Mesenchymal stem cell (in vitro differentiated cells and primary cell): ENCODE measurements at regions not wholly inside any gene's neighbourhood (a gene's known extent, or its start where the extent isn't known, plus 50 kb on each side); places are given as distances from the start of the nearest gene placed in this dataset.

Source experiments
- DNase-seq: peaks from one replicate; pipeline ENCODE4 v3.0.0-alpha.2; 2013
- H2AFZ ChIP-seq: one replicate; pipeline ENCODE4 v1.6.1; 2013; ENCODE audit warnings: low read depth, mild to moderate bottlenecking, control low read depth, inconsistent platforms, low read length, moderate library complexity
- H2AK5ac ChIP-seq: 2 replicates; pipeline ENCODE4 v1.6.1; 2013; ENCODE audit warnings: low read length, moderate library complexity, mild to moderate bottlenecking, inconsistent platforms; ENCODE audit not compliant: severe bottlenecking
- H2BK120ac ChIP-seq: one replicate; pipeline ENCODE4 v1.6.1; 2013; ENCODE audit warnings: low read depth, mild to moderate bottlenecking, inconsistent platforms, low read length, moderate library complexity
- H2BK12ac ChIP-seq, 2 experiments: one replicate each; pipeline ENCODE4 v1.6.1; 2013; ENCODE audit warnings: inconsistent platforms in 2 of 2, low read length in 2 of 2, mild to moderate bottlenecking in 2 of 2, moderate library complexity in 2 of 2, control low read depth in 1 of 2
- H2BK15ac ChIP-seq: one replicate; pipeline ENCODE4 v1.6.1; 2013; ENCODE audit warnings: mild to moderate bottlenecking, low read depth, inconsistent platforms; ENCODE audit not compliant: poor library complexity, severe bottlenecking
- H2BK5ac ChIP-seq: 2 replicates; pipeline ENCODE4 v1.6.1; 2013; ENCODE audit warnings: low read depth, mild to moderate bottlenecking, low read length, control low read depth, inconsistent platforms; ENCODE audit not compliant: poor library complexity, severe bottlenecking
- H3K14ac ChIP-seq, 2 experiments: one replicate each; pipeline ENCODE4 v1.6.1; 2013; ENCODE audit warnings: inconsistent platforms in 2 of 2, low read length in 2 of 2, control low read depth in 1 of 2, mild to moderate bottlenecking in 1 of 2, moderate library complexity in 1 of 2
- H3K18ac ChIP-seq, 2 experiments: one replicate each; pipeline ENCODE4 v1.6.1; 2013; ENCODE audit warnings: inconsistent platforms in 2 of 2, low read length in 2 of 2, control low read depth in 1 of 2, low read depth in 1 of 2, mild to moderate bottlenecking in 1 of 2
- H3K23ac ChIP-seq, 2 experiments: one replicate each; pipeline ENCODE4 v1.6.1; 2013; ENCODE audit warnings: inconsistent platforms in 2 of 2, low read length in 2 of 2, mild to moderate bottlenecking in 2 of 2, moderate library complexity in 2 of 2, control low read depth in 1 of 2
- H3K27ac ChIP-seq: 2 replicates; pipeline ENCODE4 v1.5.1; 2013; ENCODE audit warnings: mild to moderate bottlenecking, moderate library complexity, low read length, control low read depth, inconsistent platforms; ENCODE audit not compliant: poor library complexity, severe bottlenecking
- H3K27me3 ChIP-seq, 2 experiments: 2 replicates each; pipeline versions ENCODE4 v1.6.1 to v1.7.0; 2013; ENCODE audit warnings: low read length in 2 of 2, mild to moderate bottlenecking in 2 of 2, moderate library complexity in 2 of 2, control low read depth in 1 of 2, inconsistent platforms in 1 of 2; ENCODE audit not compliant: control insufficient read depth in 1 of 2, insufficient read depth in 1 of 2
- H3K36me3 ChIP-seq, 2 experiments: 2 replicates each; pipeline versions ENCODE4 v1.6.1 to v1.7.0; 2013; ENCODE audit warnings: low read length in 2 of 2, control low read depth in 1 of 2, inconsistent platforms in 1 of 2, low read depth in 1 of 2, mild to moderate bottlenecking in 1 of 2; ENCODE audit not compliant: insufficient read depth in 2 of 2, control insufficient read depth in 1 of 2
- H3K4ac ChIP-seq, 2 experiments: one replicate each; pipeline ENCODE4 v1.6.1; 2013; ENCODE audit warnings: inconsistent platforms in 2 of 2, low read length in 2 of 2, mild to moderate bottlenecking in 2 of 2, moderate library complexity in 2 of 2, control low read depth in 1 of 2, low read depth in 1 of 2
- H3K4me1 ChIP-seq: 2 replicates; pipeline ENCODE4 v1.6.1; 2013; ENCODE audit warnings: low read depth, low read length, control low read depth; ENCODE audit not compliant: control insufficient read depth, insufficient read depth
- H3K4me2 ChIP-seq: 2 replicates; pipeline ENCODE4 v1.6.1; 2013; ENCODE audit warnings: low read length, mild to moderate bottlenecking, inconsistent platforms; ENCODE audit not compliant: poor library complexity, severe bottlenecking
- H3K4me3 ChIP-seq, 2 experiments: 2 replicates each; pipeline versions ENCODE4 v1.5.1 to v1.7.0; 2013; ENCODE audit warnings: low read length in 2 of 2, mild to moderate bottlenecking in 2 of 2, control low read depth in 1 of 2, low read depth in 1 of 2; ENCODE audit not compliant: insufficient read depth in 1 of 2
- H3K79me1 ChIP-seq: replicated peaks from 2 replicates; pipeline ENCODE4 v1.6.1; 2013; ENCODE audit warnings: mild to moderate bottlenecking, control low read depth, low read length, inconsistent platforms; ENCODE audit not compliant: poor library complexity, severe bottlenecking
- H3K9ac ChIP-seq: 2 replicates; pipeline ENCODE4 v1.7.0; 2013; ENCODE audit warnings: mild to moderate bottlenecking, low read length, moderate library complexity
- H3K9me3 ChIP-seq: 2 replicates; pipeline ENCODE4 v1.7.0; 2013; ENCODE audit warnings: mild to moderate bottlenecking, low read length; ENCODE audit not compliant: control insufficient read depth
- H4K8ac ChIP-seq: one replicate; pipeline ENCODE4 v1.6.1; 2013; ENCODE audit warnings: inconsistent platforms, mild to moderate bottlenecking, low read length, moderate library complexity
- H4K91ac ChIP-seq: one replicate; pipeline ENCODE4 v1.6.1; 2013; ENCODE audit warnings: mild to moderate bottlenecking, low read length, inconsistent platforms
- WGBS: methylation state at CpG from one replicate; pipeline ENCODE4 v1.1.7; 2013; ENCODE audit warnings: mixed read lengths; 5-methylcytosine and 5-hydroxymethylcytosine counted together

DNA sequence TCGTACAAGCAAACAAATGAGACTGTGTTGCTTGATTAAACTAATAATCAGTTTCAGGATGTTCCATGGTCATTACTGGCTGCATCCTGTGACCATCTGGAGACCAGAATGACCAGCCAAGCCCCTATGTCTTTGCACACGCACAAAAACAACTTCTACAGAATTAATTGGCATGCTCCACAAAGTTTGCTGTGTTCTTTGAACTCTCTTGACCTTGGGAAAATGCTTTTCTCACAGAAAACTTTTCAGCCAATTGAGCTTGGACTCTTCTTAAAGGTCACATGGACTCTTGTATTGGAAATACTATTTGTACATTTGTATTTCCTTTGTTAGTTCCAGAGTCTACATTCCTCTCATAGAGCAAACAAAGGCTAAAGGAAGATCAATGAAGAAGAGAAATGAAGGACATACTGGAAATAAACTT is 147.8 kb downstream of the ARRDC3 start:
- no peaks in the 10 kb centered on the region for H3K4me1 ChIP-seq
- no peak overlapping the region for H3K4me3 ChIP-seq
- H2BK5ac ChIP-seq = no peak overlapping the region
- H3K18ac ChIP-seq = no peak overlapping the region
- no peak overlapping the region for H4K91ac ChIP-seq
- no peaks in the 10 kb centered on the region for H3K79me1 ChIP-seq
- H2AK5ac ChIP-seq = no peak overlapping the region
- H2BK12ac ChIP-seq = no peak overlapping the region
- H3K9me3 ChIP-seq = no peaks in the 10 kb centered on the region
- H4K8ac ChIP-seq = no peak overlapping the region
- no peak overlapping the region for H3K4me2 ChIP-seq
- no peak for DNase-seq
- H3K4ac ChIP-seq = no peak overlapping the region
- no peaks in the 10 kb centered on the region for H3K27me3 ChIP-seq
- H3K27ac ChIP-seq = no peak overlapping the region
- H3K9ac ChIP-seq = no peak overlapping the region
- no peak overlapping the region for H3K23ac ChIP-seq
- H2BK15ac ChIP-seq = no peak overlapping the region
- H2BK120ac ChIP-seq = no peak overlapping the region
- no peaks in the 10 kb centered on the region for H3K36me3 ChIP-seq
- no peak overlapping the region for H2AFZ ChIP-seq
- no peak overlapping the region for H3K14ac ChIP-seq
- WGBS = 75% methylated on average over 2 of the region's 2 CpGs

DNA sequence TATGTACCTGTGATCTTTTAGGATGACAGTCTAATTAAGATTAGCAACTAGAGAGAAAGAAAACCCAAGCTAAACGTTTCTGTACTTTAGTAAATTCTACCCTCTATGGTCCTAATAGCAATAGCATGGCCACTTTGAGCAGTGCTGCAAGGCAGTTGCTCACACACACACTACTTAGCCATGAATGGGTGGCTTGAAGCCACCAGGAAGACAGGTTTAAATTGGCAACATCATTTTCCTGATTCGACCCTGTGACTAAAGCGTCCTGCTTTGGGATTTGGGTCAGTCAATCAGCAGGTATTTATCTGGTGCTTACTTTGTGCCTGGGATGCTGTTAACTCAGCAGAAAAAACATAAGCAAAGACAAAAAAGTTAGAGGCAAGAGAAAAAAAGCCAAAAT is 150.6 kb downstream of the ARRDC3 start:
- Histone ChIP-seq H3K36me3 (no peaks in the 10 kb centered on the region), H4K91ac (no peak overlapping the region), H3K79me1 (no peaks in the 10 kb centered on the region), H3K27ac (no peak overlapping the region), H2AK5ac (no peak overlapping the region), H3K9me3 (no peaks in the 10 kb centered on the region), H3K4me1 (no peaks in the 10 kb centered on the region), H2AFZ (no peak overlapping the region), H2BK12ac (no peak overlapping the region), H3K27me3 (no peaks in the 10 kb centered on the region), H3K14ac (no peak overlapping the region), H2BK5ac (no peak overlapping the region), H2BK120ac (no peak overlapping the region), H3K4ac (no peak overlapping the region), H3K4me2 (no peak overlapping the region), H3K4me3 (no peak overlapping the region), H3K23ac (no peak overlapping the region), H3K18ac (no peak overlapping the region), H4K8ac (no peak overlapping the region), H2BK15ac (no peak overlapping the region), H3K9ac (no peak overlapping the region)
- no peak for DNase-seq
- 84% methylated on average over 3 of the region's 3 CpGs for WGBS

- no peaks in the 10 kb centered on the region for H3K79me1 ChIP-seq
- no peak overlapping the region for H2BK12ac ChIP-seq
- no peaks in the 10 kb centered on the region for H3K27me3 ChIP-seq
- H2BK15ac ChIP-seq = no peak overlapping the region
- WGBS = 73% methylated on average over 1 of the region's 1 CpG
- peaks cover 1% of the 10 kb centered on the region for H3K4me1 ChIP-seq
- H3K23ac ChIP-seq = no peak overlapping the region
- H3K36me3 ChIP-seq = no peaks in the 10 kb centered on the region
- H3K4me3 ChIP-seq = no peak overlapping the region
- no peak overlapping the region for H2AFZ ChIP-seq
- H2BK120ac ChIP-seq = no peak overlapping the region
- H3K4ac ChIP-seq = no peak overlapping the region
- H3K9ac ChIP-seq = no peak overlapping the region
- no peak for DNase-seq
- no peak overlapping the region for H4K91ac ChIP-seq
- no peak overlapping the region for H3K18ac ChIP-seq
- H3K9me3 ChIP-seq = no peaks in the 10 kb centered on the region
- no peak overlapping the region for H3K4me2 ChIP-seq
- H2BK5ac ChIP-seq = no peak overlapping the region
- no peak overlapping the region for H3K14ac ChIP-seq
- no peak overlapping the region for H4K8ac ChIP-seq
- H2AK5ac ChIP-seq = no peak overlapping the region
- no peak overlapping the region for H3K27ac ChIP-seq
Measured at GRCh38 chr5:91229031-91229727, 153.9 kb downstream of the ARRDC3 start.

DNA sequence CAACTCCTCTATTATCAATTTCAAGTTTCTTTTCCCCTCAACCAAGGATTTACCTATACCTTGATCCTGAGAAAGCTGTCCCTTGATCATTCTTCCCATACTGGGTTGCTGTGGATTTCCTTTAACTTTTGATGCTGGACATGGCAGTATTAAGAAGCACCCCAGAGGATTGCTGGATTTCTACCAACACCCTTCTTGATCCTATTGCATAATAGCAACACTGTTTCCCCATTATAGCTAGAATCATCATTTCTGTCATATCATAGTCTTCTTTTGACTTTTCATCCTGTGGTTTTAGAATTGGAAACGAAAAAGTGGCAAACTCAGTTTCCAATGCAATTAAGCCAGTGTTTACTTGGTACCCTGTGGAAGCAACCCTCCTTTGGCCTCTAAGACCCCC is 154.9 kb downstream of the ARRDC3 start:
- Histone ChIP-seq H3K23ac (no peak overlapping the region), H3K14ac (no peak overlapping the region), H3K27ac (no peak overlapping the region), H3K9me3 (no peaks in the 10 kb centered on the region), H3K4me1 (peaks cover 1% of the 10 kb centered on the region), H3K36me3 (no peaks in the 10 kb centered on the region), H3K4ac (no peak overlapping the region), H3K27me3 (no peaks in the 10 kb centered on the region), H3K4me2 (no peak overlapping the region), H3K18ac (no peak overlapping the region), H3K4me3 (no peak overlapping the region), H4K8ac (no peak overlapping the region), H2BK12ac (no peak overlapping the region), H2AK5ac (no peak overlapping the region), H3K9ac (no peak overlapping the region), H2BK120ac (no peak overlapping the region), H4K91ac (peak overlapping the region; percentile 47), H2BK15ac (no peak overlapping the region), H3K79me1 (no peaks in the 10 kb centered on the region), H2AFZ (no peak overlapping the region), H2BK5ac (no peak overlapping the region)
- DNase-seq = no peak
- 100% methylated on average over 1 of the region's 1 CpG for WGBS
